ENCODE measurements at regions not wholly inside any gene's neighbourhood (a gene's known extent, or its start where the extent isn't known, plus 50 kb on each side); places are given as distances from the start of the nearest gene placed in this dataset.

- TF ChIP-seq REST (IDR thresholded peaks at IDR 0.05; ENCODE audit: low read depth) (no peak), CEBPB (IDR thresholded peaks at IDR 0.05) (no peak), YY1 (IDR thresholded peaks at IDR 0.05; ENCODE audit: low read depth) (no peak), EP300 (IDR thresholded peaks at IDR 0.05; ENCODE audit: borderline replicate concordance) (no peak), FOXM1 (IDR thresholded peaks at IDR 0.05; ENCODE audit: borderline replicate concordance, low read depth) (no peak), TAF1 (IDR thresholded peaks at IDR 0.05; ENCODE audit: low read depth) (no peak), EGR1 (IDR thresholded peaks at IDR 0.05) (no peak), RAD21 (IDR thresholded peaks at IDR 0.05; ENCODE audit: low read depth) (no peak), CREB1 (IDR thresholded peaks at IDR 0.05; ENCODE audit: low read depth) (no peak)
Observed at GRCh38 chr2:65786765-65787164, 354.4 kb upstream of the SPRED2 start.
